GM12874 (cell line): ENCODE measurements at regions not wholly inside any gene's neighbourhood (a gene's known extent, or its start where the extent isn't known, plus 50 kb on each side); places are given as distances from the start of the nearest gene placed in this dataset.

ENCODE experiments used
- TF ChIP-seq, protein P1 (sequence below): IDR thresholded peaks from 2 replicates; pipeline ENCODE4 v1.5.1; 2011; ENCODE audit warnings: low read depth, mild to moderate bottlenecking, control low read depth, low read length, moderate library complexity; ENCODE audit not compliant: insufficient read depth

DNA sequence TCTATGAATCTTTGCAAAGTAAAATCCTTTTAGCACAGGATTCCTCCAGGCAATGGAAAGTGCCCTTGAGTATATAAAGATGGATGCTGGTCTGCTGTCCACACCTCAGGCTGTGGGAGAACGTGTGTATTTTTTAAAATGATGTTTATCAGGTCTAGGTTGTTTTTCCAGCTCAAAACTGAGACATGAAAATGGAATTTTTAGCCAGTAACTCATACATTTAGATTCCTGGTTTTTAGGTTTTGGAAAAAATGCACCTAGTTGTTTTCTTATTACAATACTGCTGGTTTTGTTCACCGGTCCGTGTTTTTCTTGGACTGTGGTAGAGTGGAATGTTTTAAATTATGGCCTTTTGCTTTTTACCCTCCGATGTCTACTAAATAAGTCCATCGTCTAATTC is 554.7 kb downstream of the SOX6 start:
- TF ChIP-seq, protein P1, sequence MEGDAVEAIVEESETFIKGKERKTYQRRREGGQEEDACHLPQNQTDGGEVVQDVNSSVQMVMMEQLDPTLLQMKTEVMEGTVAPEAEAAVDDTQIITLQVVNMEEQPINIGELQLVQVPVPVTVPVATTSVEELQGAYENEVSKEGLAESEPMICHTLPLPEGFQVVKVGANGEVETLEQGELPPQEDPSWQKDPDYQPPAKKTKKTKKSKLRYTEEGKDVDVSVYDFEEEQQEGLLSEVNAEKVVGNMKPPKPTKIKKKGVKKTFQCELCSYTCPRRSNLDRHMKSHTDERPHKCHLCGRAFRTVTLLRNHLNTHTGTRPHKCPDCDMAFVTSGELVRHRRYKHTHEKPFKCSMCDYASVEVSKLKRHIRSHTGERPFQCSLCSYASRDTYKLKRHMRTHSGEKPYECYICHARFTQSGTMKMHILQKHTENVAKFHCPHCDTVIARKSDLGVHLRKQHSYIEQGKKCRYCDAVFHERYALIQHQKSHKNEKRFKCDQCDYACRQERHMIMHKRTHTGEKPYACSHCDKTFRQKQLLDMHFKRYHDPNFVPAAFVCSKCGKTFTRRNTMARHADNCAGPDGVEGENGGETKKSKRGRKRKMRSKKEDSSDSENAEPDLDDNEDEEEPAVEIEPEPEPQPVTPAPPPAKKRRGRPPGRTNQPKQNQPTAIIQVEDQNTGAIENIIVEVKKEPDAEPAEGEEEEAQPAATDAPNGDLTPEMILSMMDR = no peak

- TF ChIP-seq, protein P1 = no peak
Observed at GRCh38 chr11:15805726-15806125, 550.6 kb downstream of the SOX6 start.

GRCh38 chr11:15806217-15806616 is 550.1 kb downstream of the SOX6 start:
- TF ChIP-seq, protein P1 = no peak

- TF ChIP-seq, protein P1 = no peak
Observed at GRCh38 chr11:15807827-15808226, 548.5 kb downstream of the SOX6 start.

DNA sequence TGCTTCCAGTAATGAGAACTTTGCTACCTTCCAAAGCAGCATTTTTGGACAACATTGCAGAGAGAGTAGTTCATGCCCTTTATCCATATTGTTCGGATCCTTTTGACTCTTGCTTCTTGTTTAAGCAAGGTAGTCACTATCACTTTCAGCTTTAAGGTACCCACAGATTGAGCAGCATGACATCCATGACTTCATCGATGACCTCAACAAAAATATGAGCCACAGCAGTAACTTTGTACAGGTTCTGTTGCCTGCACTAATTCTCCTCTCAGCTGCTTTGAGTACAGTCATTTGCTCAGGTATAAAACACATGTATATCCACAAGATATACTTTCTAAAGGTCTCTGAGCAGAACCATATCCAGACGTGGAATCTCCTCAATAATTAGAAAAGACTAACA is 546.3 kb downstream of the SOX6 start:
- TF ChIP-seq, protein P1 = no peak

- TF ChIP-seq, protein P1 = no peak
Observed at GRCh38 chr11:15810525-15810924, 545.8 kb downstream of the SOX6 start.

DNA sequence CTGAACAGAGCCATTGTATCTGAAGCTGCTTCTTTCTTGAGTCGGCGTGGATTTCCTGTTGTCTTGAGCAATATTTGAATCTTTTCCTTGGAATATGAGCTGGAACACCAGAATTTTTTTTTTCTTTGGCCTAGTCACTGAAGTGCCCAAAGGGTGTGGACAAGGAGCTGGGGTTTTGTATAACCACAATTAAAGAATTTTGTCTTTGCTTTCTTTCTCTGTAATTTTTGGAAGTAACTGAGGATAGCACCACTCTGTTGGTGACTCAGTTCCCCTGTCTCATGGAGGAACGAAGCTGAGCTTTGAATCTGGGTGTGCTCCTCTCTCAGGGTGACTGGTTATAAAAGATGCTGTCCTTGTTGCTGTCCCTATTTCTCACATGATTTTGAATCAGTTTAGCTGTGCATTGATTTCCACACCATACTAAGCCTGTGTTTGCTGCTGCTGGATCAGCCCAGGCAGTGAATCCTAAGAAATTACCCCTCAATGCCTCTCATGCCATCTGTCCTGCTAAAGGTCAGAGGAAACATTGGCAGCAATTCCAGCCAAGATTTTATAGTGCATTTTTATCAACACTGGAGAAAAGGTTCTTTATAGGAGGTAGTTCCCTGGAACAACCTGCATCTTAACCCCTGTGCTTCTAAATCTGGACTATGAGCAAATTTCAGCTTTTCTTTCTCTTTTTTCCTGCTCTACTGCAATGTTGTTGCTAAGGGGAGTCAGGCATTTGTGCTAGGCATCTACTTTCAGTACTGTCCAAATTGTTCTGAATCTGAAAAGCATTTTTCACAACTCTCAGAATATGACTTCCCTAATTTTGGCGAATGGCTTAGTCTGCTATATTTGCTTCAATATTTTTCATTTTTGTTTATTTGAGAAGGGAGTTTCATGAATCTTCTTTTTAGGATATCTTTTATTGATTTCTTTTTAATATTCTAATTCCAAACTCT is 540.8 kb downstream of the SOX6 start:
- TF ChIP-seq, protein P1 = no peak
